Osteoblast (primary cell): ENCODE measurements at regions not wholly inside any gene's neighbourhood (a gene's known extent, or its start where the extent isn't known, plus 50 kb on each side); places are given as distances from the start of the nearest gene placed in this dataset.
"Not testable (repeated sequence)": the region's sequence is repeated elsewhere in the genome, so short reads cannot be mapped to it uniquely, and the experiment has no call there.

Experiments
- DNase-seq: peaks from one replicate; pipeline ENCODE4 v3.0.0; 2011; ENCODE audit warnings: low spot score, mixed read lengths; ENCODE audit not compliant: insufficient read length; ENCODE audit errors: missing footprints
- H2AFZ ChIP-seq: 2 replicates; pipeline ENCODE4 v1.6.0; 2011; ENCODE audit warnings: mild to moderate bottlenecking, low read length
- H3K27ac ChIP-seq: 2 replicates; pipeline ENCODE4 v1.5.1; 2011; ENCODE audit warnings: mild to moderate bottlenecking, low read depth, low read length, moderate library complexity
- H3K27me3 ChIP-seq: 2 replicates; pipeline ENCODE4 v1.6.0; 2012; ENCODE audit warnings: mild to moderate bottlenecking, control low read depth, inconsistent platforms, low read length, moderate library complexity; ENCODE audit not compliant: insufficient read depth
- H3K36me3 ChIP-seq: 2 replicates; pipeline ENCODE4 v1.5.1; 2011; ENCODE audit warnings: mild to moderate bottlenecking, low read length, control low read depth, moderate library complexity; ENCODE audit not compliant: insufficient read depth
- H3K4me1 ChIP-seq: 2 replicates; pipeline ENCODE4 v1.5.1; 2011; ENCODE audit warnings: mild to moderate bottlenecking, low read length, control low read depth, moderate library complexity; ENCODE audit not compliant: insufficient read depth
- H3K4me2 ChIP-seq: 2 replicates; pipeline ENCODE4 v1.6.0; 2011; ENCODE audit warnings: mild to moderate bottlenecking, low read length; ENCODE audit not compliant: insufficient read depth
- H3K4me3 ChIP-seq: fragments of 200-600 bp; sonication (generic); 3 replicates; pipeline ENCODE4 v1.5.1; 2012; ENCODE audit warnings: mild to moderate bottlenecking, low read length, inconsistent platforms; ENCODE audit not compliant: insufficient read depth
- H3K79me2 ChIP-seq: 2 replicates; pipeline ENCODE4 v1.6.0; 2012; ENCODE audit warnings: mild to moderate bottlenecking, low read length, control low read depth, inconsistent platforms; ENCODE audit not compliant: insufficient read depth
- H3K9me3 ChIP-seq: 2 replicates; pipeline ENCODE4 v1.5.1; 2011; ENCODE audit warnings: low read depth, low read length, control low read depth
- H4K20me1 ChIP-seq: 2 replicates; pipeline ENCODE4 v1.6.0; 2012; ENCODE audit warnings: mild to moderate bottlenecking, low read length, control low read depth; ENCODE audit not compliant: insufficient read depth
- CTCF ChIP-seq: IDR thresholded peaks from 2 replicates; pipeline ENCODE4 v1.5.1; 2011; ENCODE audit warnings: mild to moderate bottlenecking, low read depth, low read length, moderate library complexity; ENCODE audit errors: extremely low read depth

- Histone ChIP-seq H3K4me3 (no peak overlapping the region), H3K9me3 (no peaks in the 10 kb centered on the region), H2AFZ (no peak overlapping the region), H4K20me1 (no peaks in the 10 kb centered on the region), H3K4me2 (no peak overlapping the region), H3K27ac (no peak overlapping the region), H3K36me3 (no peaks in the 10 kb centered on the region), H3K27me3 (no peaks in the 10 kb centered on the region), H3K79me2 (no peaks in the 10 kb centered on the region), H3K4me1 (peaks cover 4% of the 10 kb centered on the region)
- no peak for TF ChIP-seq CTCF
- no peak for DNase-seq
These were observed 91.4 kb downstream of the TMEM237 start for GRCh38 chr2:201551901-201552300.

DNA sequence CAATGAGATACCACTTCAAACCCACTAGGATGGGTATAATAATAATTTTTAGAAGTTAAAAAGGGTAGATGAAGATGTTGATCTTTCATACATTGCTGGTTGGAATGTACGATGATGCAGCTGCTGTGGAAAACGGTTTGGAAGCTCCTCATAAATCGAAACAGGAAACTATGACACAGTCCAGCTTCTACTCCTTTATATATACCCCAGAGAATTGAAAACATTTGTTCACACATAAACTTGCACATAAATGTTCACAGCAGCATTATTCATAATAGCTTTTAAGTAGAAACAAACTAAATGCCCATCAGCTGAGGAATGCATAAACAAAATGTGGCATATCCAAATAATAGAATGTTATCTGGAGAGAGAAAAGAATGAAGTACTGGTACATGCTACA is 95.0 kb downstream of the STRADB start:
- Histone ChIP-seq H3K36me3 (no peaks in the 10 kb centered on the region), H3K9me3 (no peaks in the 10 kb centered on the region), H3K79me2 (no peaks in the 10 kb centered on the region), H3K4me1 (peaks cover 7% of the 10 kb centered on the region), H3K4me2 (peak overlapping the region; percentile 73), H2AFZ (no peak overlapping the region), H3K27me3 (no peaks in the 10 kb centered on the region), H3K27ac (peak overlapping the region; percentile 48), H3K4me3 (peak overlapping the region; percentile 35), H4K20me1 (no peaks in the 10 kb centered on the region)
- DNase-seq = peak; percentile 75
- TF ChIP-seq CTCF = no peak

GRCh38 chr2:201542291-201542690 is 90.8 kb downstream of the STRADB start:
- no peak overlapping the region for H3K4me3 ChIP-seq
- H3K27me3 ChIP-seq = no peaks in the 10 kb centered on the region
- no peak for DNase-seq
- H3K4me2 ChIP-seq = no peak overlapping the region
- H4K20me1 ChIP-seq = no peaks in the 10 kb centered on the region
- no peaks in the 10 kb centered on the region for H3K79me2 ChIP-seq
- no peaks in the 10 kb centered on the region for H3K9me3 ChIP-seq
- peaks cover 7% of the 10 kb centered on the region for H3K4me1 ChIP-seq
- no peak overlapping the region for H3K27ac ChIP-seq
- no peak for TF ChIP-seq CTCF
- no peak overlapping the region for H2AFZ ChIP-seq
- H3K36me3 ChIP-seq = no peaks in the 10 kb centered on the region

DNA sequence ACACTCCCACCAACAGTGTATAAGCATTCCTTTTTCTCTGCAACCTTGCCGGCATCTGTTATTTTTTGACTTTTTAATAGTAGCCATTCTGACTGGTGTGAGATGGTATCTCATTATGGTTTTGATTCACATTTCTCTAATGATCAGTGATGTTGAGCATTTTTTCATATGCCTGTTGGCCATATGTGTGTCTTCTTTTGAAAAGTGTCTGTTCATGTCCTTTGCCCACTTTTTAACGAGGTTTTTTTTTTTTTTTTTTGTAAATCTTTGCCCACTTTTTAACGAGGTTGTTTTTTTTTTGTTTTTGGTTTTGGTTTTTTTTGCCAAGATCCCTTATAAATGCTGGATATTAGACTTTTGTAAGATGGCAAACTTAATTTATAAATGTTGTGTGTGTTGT is 87.7 kb downstream of the STRADB start:
- not testable (repeated sequence) for H3K4me3 ChIP-seq, H3K27me3 ChIP-seq, H3K27ac ChIP-seq, H2AFZ ChIP-seq, H3K79me2 ChIP-seq, H3K4me1 ChIP-seq, H3K9me3 ChIP-seq, H4K20me1 ChIP-seq, H3K36me3 ChIP-seq, H3K4me2 ChIP-seq, DNase-seq
